ENCODE measurements at regions not wholly inside any gene's neighbourhood (a gene's known extent, or its start where the extent isn't known, plus 50 kb on each side); places are given as distances from the start of the nearest gene placed in this dataset.
"Not testable (repeated sequence)": the region's sequence is repeated elsewhere in the genome, so short reads cannot be mapped to it uniquely, and the experiment has no call there.

- H3K9ac ChIP-seq (ENCODE audit: low read depth in 2 of 2, low read length in 2 of 2): no peak overlapping the region
- H3K4me1 ChIP-seq: no peaks in the 10 kb centered on the region
- TF ChIP-seq, protein P1, sequence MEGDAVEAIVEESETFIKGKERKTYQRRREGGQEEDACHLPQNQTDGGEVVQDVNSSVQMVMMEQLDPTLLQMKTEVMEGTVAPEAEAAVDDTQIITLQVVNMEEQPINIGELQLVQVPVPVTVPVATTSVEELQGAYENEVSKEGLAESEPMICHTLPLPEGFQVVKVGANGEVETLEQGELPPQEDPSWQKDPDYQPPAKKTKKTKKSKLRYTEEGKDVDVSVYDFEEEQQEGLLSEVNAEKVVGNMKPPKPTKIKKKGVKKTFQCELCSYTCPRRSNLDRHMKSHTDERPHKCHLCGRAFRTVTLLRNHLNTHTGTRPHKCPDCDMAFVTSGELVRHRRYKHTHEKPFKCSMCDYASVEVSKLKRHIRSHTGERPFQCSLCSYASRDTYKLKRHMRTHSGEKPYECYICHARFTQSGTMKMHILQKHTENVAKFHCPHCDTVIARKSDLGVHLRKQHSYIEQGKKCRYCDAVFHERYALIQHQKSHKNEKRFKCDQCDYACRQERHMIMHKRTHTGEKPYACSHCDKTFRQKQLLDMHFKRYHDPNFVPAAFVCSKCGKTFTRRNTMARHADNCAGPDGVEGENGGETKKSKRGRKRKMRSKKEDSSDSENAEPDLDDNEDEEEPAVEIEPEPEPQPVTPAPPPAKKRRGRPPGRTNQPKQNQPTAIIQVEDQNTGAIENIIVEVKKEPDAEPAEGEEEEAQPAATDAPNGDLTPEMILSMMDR (IDR thresholded peaks at IDR 0.05): no peak
- no peak overlapping the region for H3K27ac ChIP-seq
- DNase-seq: no peak
- no peaks in the 10 kb centered on the region for H3K9me3 ChIP-seq
- intact Hi-C loops (cut with DNase I): no loop called here
- H3K36me3 ChIP-seq: no peaks in the 10 kb centered on the region
- no peak overlapping the region for H3K4me3 ChIP-seq
- no peaks in the 10 kb centered on the region for H3K27me3 ChIP-seq
These were observed 57.8 kb downstream of the OR2B2 start for GRCh38 chr6:27854421-27854820.

GRCh38 chr6:27851440-27851839 lies 60.8 kb downstream of the OR2B2 start:
- H3K9ac ChIP-seq (ENCODE audit: low read depth in 2 of 2, low read length in 2 of 2): no peak overlapping the region
- TF ChIP-seq, protein P1 (IDR thresholded peaks at IDR 0.05): no peak
- no peaks in the 10 kb centered on the region for H3K4me1 ChIP-seq
- no peaks in the 10 kb centered on the region for H3K9me3 ChIP-seq
- no peak for DNase-seq
- H3K27me3 ChIP-seq: no peaks in the 10 kb centered on the region
- no peak overlapping the region for H3K27ac ChIP-seq
- H3K36me3 ChIP-seq: no peaks in the 10 kb centered on the region
- H3K4me3 ChIP-seq: no peak overlapping the region
- intact Hi-C loops (cut with DNase I): no loop called here

GRCh38 chr6:27849001-27849400 lies 63.2 kb downstream of the OR2B2 start:
- H3K36me3 ChIP-seq; H3K27ac ChIP-seq; H3K9me3 ChIP-seq; intact Hi-C loops (cut with DNase I); DNase-seq; H3K9ac ChIP-seq (ENCODE audit: low read depth in 2 of 2, low read length in 2 of 2); H3K27me3 ChIP-seq; H3K4me3 ChIP-seq; H3K4me1 ChIP-seq: not testable (repeated sequence)

- Histone ChIP-seq H3K36me3 (no peaks in the 10 kb centered on the region), H3K9ac (ENCODE audit: low read depth in 2 of 2, low read length in 2 of 2) (no peak overlapping the region), H3K27me3 (no peaks in the 10 kb centered on the region), H3K4me3 (no peak overlapping the region), H3K27ac (no peak overlapping the region), H3K9me3 (no peaks in the 10 kb centered on the region), H3K4me1 (no peaks in the 10 kb centered on the region)
- intact Hi-C loops (cut with DNase I): no loop called here
- TF ChIP-seq, protein P1 (IDR thresholded peaks at IDR 0.05): no peak
- DNase-seq: no peak
These were observed 64.5 kb downstream of the OR2B2 start for GRCh38 chr6:27847706-27848105.

GRCh38 chr6:27840572-27840971 lies 71.6 kb downstream of the OR2B2 start:
- no peaks in the 10 kb centered on the region for H3K36me3 ChIP-seq
- H3K27me3 ChIP-seq: no peaks in the 10 kb centered on the region
- no peak overlapping the region for H3K9ac ChIP-seq (ENCODE audit: low read depth in 2 of 2, low read length in 2 of 2)

More at GRCh38 chr6:27840572-27840971, 71.6 kb downstream of the OR2B2 start:
- DNase-seq: no peak
- TF ChIP-seq, protein P1 (IDR thresholded peaks at IDR 0.05): no peak
- intact Hi-C loops (cut with DNase I): no loop called here
- Histone ChIP-seq H3K4me3 (no peak overlapping the region), H3K4me1 (no peaks in the 10 kb centered on the region), H3K27ac (no peak overlapping the region), H3K9me3 (no peaks in the 10 kb centered on the region)
